Gastrocnemius medialis (tissue), 4 donors: ENCODE measurements at regions not wholly inside any gene's neighbourhood (a gene's known extent, or its start where the extent isn't known, plus 50 kb on each side); places are given as distances from the start of the nearest gene placed in this dataset.

Source experiments
- POLR2A ChIP-seq, 2 donors: fragments of 450-650 bp; IDR thresholded peaks; one replicate each; pipeline ENCODE4 v1.6.1; 2017; ENCODE audit warnings: antibody characterized with exemption in 2 of 2, mild to moderate bottlenecking in 2 of 2, moderate library complexity in 2 of 2
- TF ChIP-seq, protein P1 (sequence below), 5 experiments: fragments of 450-650 bp in 3 of 5; fragments of 200-600 bp in 2 of 5; sonication (generic) in 2 of 5; IDR thresholded peaks in 4 of 5; conservative IDR thresholded peaks in 1 of 5; 1 replicate in 4 of 5; 2 replicates in 1 of 5; pipeline ENCODE4 v1.5.1; 2016 to 2019; ENCODE audit warnings: antibody characterized with exemption in 5 of 5, mild to moderate bottlenecking in 3 of 5, moderate library complexity in 3 of 5

DNA sequence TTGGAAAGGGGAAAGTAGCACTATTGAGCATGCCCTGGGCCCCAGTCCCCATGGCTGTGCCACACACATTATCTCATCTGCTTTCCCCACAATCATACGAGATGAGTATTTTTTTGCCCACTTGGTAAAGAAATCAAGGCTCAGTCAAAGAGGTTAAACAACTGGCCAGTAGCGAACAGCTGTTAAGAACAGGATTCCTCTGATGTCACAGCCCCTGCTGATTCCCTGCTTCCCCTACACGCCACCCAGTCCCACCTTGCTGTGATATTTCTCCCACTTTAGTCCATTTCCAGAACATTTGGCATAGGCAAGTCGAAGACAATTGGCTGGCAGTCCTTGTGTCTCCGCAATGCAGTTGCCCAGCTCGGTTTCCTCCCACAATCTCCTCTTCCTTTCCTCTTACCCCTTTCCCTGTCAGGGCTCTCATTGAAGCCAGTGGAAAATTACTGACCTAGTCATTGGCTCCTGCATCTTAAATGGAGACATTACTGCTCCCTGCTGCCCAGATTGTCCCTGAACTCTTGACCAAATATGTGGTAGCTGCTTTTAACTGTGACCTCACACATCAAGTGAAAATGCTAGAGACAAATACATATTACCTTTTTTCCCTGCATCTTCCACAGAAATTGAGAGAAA lies 56.5 kb upstream of the EEPD1 start:
- TF ChIP-seq, protein P1, sequence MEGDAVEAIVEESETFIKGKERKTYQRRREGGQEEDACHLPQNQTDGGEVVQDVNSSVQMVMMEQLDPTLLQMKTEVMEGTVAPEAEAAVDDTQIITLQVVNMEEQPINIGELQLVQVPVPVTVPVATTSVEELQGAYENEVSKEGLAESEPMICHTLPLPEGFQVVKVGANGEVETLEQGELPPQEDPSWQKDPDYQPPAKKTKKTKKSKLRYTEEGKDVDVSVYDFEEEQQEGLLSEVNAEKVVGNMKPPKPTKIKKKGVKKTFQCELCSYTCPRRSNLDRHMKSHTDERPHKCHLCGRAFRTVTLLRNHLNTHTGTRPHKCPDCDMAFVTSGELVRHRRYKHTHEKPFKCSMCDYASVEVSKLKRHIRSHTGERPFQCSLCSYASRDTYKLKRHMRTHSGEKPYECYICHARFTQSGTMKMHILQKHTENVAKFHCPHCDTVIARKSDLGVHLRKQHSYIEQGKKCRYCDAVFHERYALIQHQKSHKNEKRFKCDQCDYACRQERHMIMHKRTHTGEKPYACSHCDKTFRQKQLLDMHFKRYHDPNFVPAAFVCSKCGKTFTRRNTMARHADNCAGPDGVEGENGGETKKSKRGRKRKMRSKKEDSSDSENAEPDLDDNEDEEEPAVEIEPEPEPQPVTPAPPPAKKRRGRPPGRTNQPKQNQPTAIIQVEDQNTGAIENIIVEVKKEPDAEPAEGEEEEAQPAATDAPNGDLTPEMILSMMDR (IDR thresholded peaks at IDR 0.05 in 4 of 5, conservative IDR thresholded peaks at IDR 0.05 in 1 of 5) = peak in 2 of 5 experiments; percentile 17 to 18
- no peak for TF ChIP-seq POLR2A (IDR thresholded peaks at IDR 0.05)
